ENCODE measurements at regions not wholly inside any gene's neighbourhood (a gene's known extent, or its start where the extent isn't known, plus 50 kb on each side); places are given as distances from the start of the nearest gene placed in this dataset.

- no peak overlapping the region for H2AFZ ChIP-seq (ENCODE audit: low read length)
- H3K9me2 ChIP-seq (ENCODE audit: low read depth, low read length) = no peaks in the 10 kb centered on the region
- no peak overlapping the region for H3K4me2 ChIP-seq (ENCODE audit: low read length)
- no peaks in the 10 kb centered on the region for H3K9me3 ChIP-seq (ENCODE audit: low read length)
- H3K79me2 ChIP-seq (ENCODE audit: insufficient read depth, low read length) = no peaks in the 10 kb centered on the region
- no peak overlapping the region for H3K4me3 ChIP-seq (ENCODE audit: low read depth, low read length, poor library complexity, severe bottlenecking)
- no peak overlapping the region for H3K9ac ChIP-seq (ENCODE audit: low read length)
- H3K36me3 ChIP-seq (ENCODE audit: insufficient read depth, low read length) = no peaks in the 10 kb centered on the region
- no peaks in the 10 kb centered on the region for H3F3A ChIP-seq (ENCODE audit: insufficient read depth, low read length)
- no peak overlapping the region for H3K27ac ChIP-seq (ENCODE audit: low read depth, low read length, poor library complexity, severe bottlenecking)
- no peaks in the 10 kb centered on the region for H3K27me3 ChIP-seq (ENCODE audit: insufficient read depth, low read length)
- no peaks in the 10 kb centered on the region for H4K20me1 ChIP-seq (ENCODE audit: insufficient read depth, low read length)
- no peaks in the 10 kb centered on the region for H3K4me1 ChIP-seq (ENCODE audit: insufficient read depth, low read length, severe bottlenecking)
- TF ChIP-seq EZH2 (IDR thresholded peaks at IDR 0.05; ENCODE audit: borderline replicate concordance, low read length) (no peak), CTCF (IDR thresholded peaks at IDR 0.05; ENCODE audit: low read length) (no peak)
Observed at GRCh38 chr14:81834308-81834707, 300.7 kb upstream of the SEL1L start.

- Histone ChIP-seq H3K36me3 (ENCODE audit: insufficient read depth, low read length) (no peaks in the 10 kb centered on the region), H3K4me2 (ENCODE audit: low read length) (no peak overlapping the region), H2AFZ (ENCODE audit: low read length) (no peak overlapping the region), H3K27ac (ENCODE audit: low read depth, low read length, poor library complexity, severe bottlenecking) (no peak overlapping the region), H3F3A (ENCODE audit: insufficient read depth, low read length) (no peaks in the 10 kb centered on the region), H3K27me3 (ENCODE audit: insufficient read depth, low read length) (no peaks in the 10 kb centered on the region), H3K9ac (ENCODE audit: low read length) (no peak overlapping the region), H3K79me2 (ENCODE audit: insufficient read depth, low read length) (no peaks in the 10 kb centered on the region), H3K4me1 (ENCODE audit: insufficient read depth, low read length, severe bottlenecking) (no peaks in the 10 kb centered on the region), H4K20me1 (ENCODE audit: insufficient read depth, low read length) (no peaks in the 10 kb centered on the region), H3K9me3 (ENCODE audit: low read length) (no peaks in the 10 kb centered on the region), H3K9me2 (ENCODE audit: low read depth, low read length) (no peaks in the 10 kb centered on the region), H3K4me3 (ENCODE audit: low read depth, low read length, poor library complexity, severe bottlenecking) (no peak overlapping the region)
- no peak for TF ChIP-seq EZH2 (IDR thresholded peaks at IDR 0.05; ENCODE audit: borderline replicate concordance, low read length)
- no peak for TF ChIP-seq CTCF (IDR thresholded peaks at IDR 0.05; ENCODE audit: low read length)
Observed at GRCh38 chr14:81837304-81837703, 303.7 kb upstream of the SEL1L start.

- Histone ChIP-seq H3K79me2 (ENCODE audit: insufficient read depth, low read length) (no peaks in the 10 kb centered on the region), H3F3A (ENCODE audit: insufficient read depth, low read length) (no peaks in the 10 kb centered on the region), H2AFZ (ENCODE audit: low read length) (no peak overlapping the region), H3K27ac (ENCODE audit: low read depth, low read length, poor library complexity, severe bottlenecking) (no peak overlapping the region), H3K9me2 (ENCODE audit: low read depth, low read length) (no peaks in the 10 kb centered on the region), H3K9me3 (ENCODE audit: low read length) (no peaks in the 10 kb centered on the region), H3K4me1 (ENCODE audit: insufficient read depth, low read length, severe bottlenecking) (no peaks in the 10 kb centered on the region), H3K4me3 (ENCODE audit: low read depth, low read length, poor library complexity, severe bottlenecking) (no peak overlapping the region), H3K36me3 (ENCODE audit: insufficient read depth, low read length) (no peaks in the 10 kb centered on the region), H3K4me2 (ENCODE audit: low read length) (no peak overlapping the region), H3K9ac (ENCODE audit: low read length) (no peak overlapping the region), H4K20me1 (ENCODE audit: insufficient read depth, low read length) (no peaks in the 10 kb centered on the region), H3K27me3 (ENCODE audit: insufficient read depth, low read length) (no peaks in the 10 kb centered on the region)
- TF ChIP-seq CTCF (IDR thresholded peaks at IDR 0.05; ENCODE audit: low read length) (no peak), EZH2 (IDR thresholded peaks at IDR 0.05; ENCODE audit: borderline replicate concordance, low read length) (no peak)
Observed at GRCh38 chr14:81839056-81839455, 305.4 kb upstream of the SEL1L start.
